G401 (cell line): ENCODE measurements at regions not wholly inside any gene's neighbourhood (a gene's known extent, or its start where the extent isn't known, plus 50 kb on each side); places are given as distances from the start of the nearest gene placed in this dataset.
"Not testable (repeated sequence)": the region's sequence is repeated elsewhere in the genome, so short reads cannot be mapped to it uniquely, and the experiment has no call there.

ENCODE experiments used
- DNase-seq: peaks from one replicate; pipeline ENCODE4 v3.0.0-alpha.2; 2015; ENCODE audit warnings: low spot score
- in situ Hi-C: cut with HindIII; loops from 2 replicates; pipeline ENCODE4 v1.10.0; 2016; ENCODE audit warnings: low sequenced_read_pairs, mixed read lengths

GRCh38 chr3:91348064-91348463, 2240.6 kb downstream of the EPHA3 start:
- in situ Hi-C loops, DNase-seq: not testable (repeated sequence)

GRCh38 chr3:91349072-91349471, 2241.7 kb downstream of the EPHA3 start:
- in situ Hi-C loops: not testable (repeated sequence)

GRCh38 chr3:91352161-91352560, 2244.7 kb downstream of the EPHA3 start:
- DNase-seq, in situ Hi-C loops: not testable (repeated sequence)

More at GRCh38 chr3:91349072-91349471, 2241.7 kb downstream of the EPHA3 start:
- DNase-seq: not testable (repeated sequence)

- in situ Hi-C loops, DNase-seq: not testable (repeated sequence)
Measured at GRCh38 chr3:91359278-91359677, 2251.9 kb downstream of the EPHA3 start.

- in situ Hi-C loops, DNase-seq: not testable (repeated sequence)
Measured at GRCh38 chr3:91383100-91383894, 2275.9 kb downstream of the EPHA3 start.

- in situ Hi-C loops, DNase-seq: not testable (repeated sequence)
Measured at GRCh38 chr3:91403938-91404337, 2296.5 kb downstream of the EPHA3 start.

GRCh38 chr3:91442063-91442462, 2334.6 kb downstream of the EPHA3 start:
- DNase-seq, in situ Hi-C loops: not testable (repeated sequence)

- DNase-seq, in situ Hi-C loops: not testable (repeated sequence)
Measured at GRCh38 chr3:91442483-91442882, 2335.1 kb downstream of the EPHA3 start.

- in situ Hi-C loops, DNase-seq: not testable (repeated sequence)
Measured at GRCh38 chr3:91448379-91448778, 2341.0 kb downstream of the EPHA3 start.

GRCh38 chr3:91466517-91466916, 2359.1 kb downstream of the EPHA3 start:
- in situ Hi-C loops, DNase-seq: not testable (repeated sequence)

- in situ Hi-C loops, DNase-seq: not testable (repeated sequence)
Measured at GRCh38 chr3:91469251-91469650, 2361.8 kb downstream of the EPHA3 start.

- peak; percentile 3 for DNase-seq
- in situ Hi-C loops: not testable (repeated sequence)
Measured at GRCh38 chr3:91485026-91485425, 2377.6 kb downstream of the EPHA3 start.

GRCh38 chr3:91485891-91486290, 2378.5 kb downstream of the EPHA3 start:
- in situ Hi-C loops, DNase-seq: not testable (repeated sequence)

- DNase-seq, in situ Hi-C loops: not testable (repeated sequence)
Measured at GRCh38 chr3:91497712-91498111, 2390.3 kb downstream of the EPHA3 start.

- in situ Hi-C loops: not testable (repeated sequence)
Measured at GRCh38 chr3:91499850-91500249, 2392.4 kb downstream of the EPHA3 start.

GRCh38 chr3:91504874-91505273, 2397.5 kb downstream of the EPHA3 start:
- in situ Hi-C loops: not testable (repeated sequence)

More at GRCh38 chr3:91499850-91500249, 2392.4 kb downstream of the EPHA3 start:
- not testable (repeated sequence) for DNase-seq

More at GRCh38 chr3:91504874-91505273, 2397.5 kb downstream of the EPHA3 start:
- not testable (repeated sequence) for DNase-seq
